Fibroblast of peridontal ligament (primary cell): ENCODE measurements at regions not wholly inside any gene's neighbourhood (a gene's known extent, or its start where the extent isn't known, plus 50 kb on each side); places are given as distances from the start of the nearest gene placed in this dataset.

ENCODE experiments used
- DNase-seq: peaks from one replicate; pipeline ENCODE4 v3.0.0-alpha.2; 2010; ENCODE audit errors: extremely low read depth

- DNase-seq: no peak
Measured at GRCh38 chr5:20434786-20435185, 446.8 kb upstream of the CDH18 start.

GRCh38 chr5:20420991-20421595 is 433.1 kb upstream of the CDH18 start:
- no peak for DNase-seq
